Smooth muscle cell (in vitro differentiated cells): ENCODE measurements at regions not wholly inside any gene's neighbourhood (a gene's known extent, or its start where the extent isn't known, plus 50 kb on each side); places are given as distances from the start of the nearest gene placed in this dataset.
A peak's percentile ranks its signal among the peaks of the same experiment; 100 is the strongest.

Source experiments
- DNase-seq: peaks from one replicate; lab custom pipeline; 2025; ENCODE audit not compliant: unreplicated experiment; lab: John Stamatoyannopoulos, UW
- H2AFZ ChIP-seq: fragments of 200-600 bp; sonication (generic); 2 replicates; pipeline ENCODE4 v1.6.0; 2016; ENCODE audit warnings: antibody characterized with exemption, low read depth, mild to moderate bottlenecking
- H3F3A ChIP-seq: fragments of 200-600 bp; sonication (generic); 2 replicates; pipeline ENCODE4 v1.6.0; 2017; ENCODE audit warnings: antibody characterized with exemption, low read depth
- H3K27ac ChIP-seq: fragments of 200-600 bp; sonication (generic); 2 replicates; pipeline ENCODE4 v1.5.1; 2016; ENCODE audit warnings: low read depth, mild to moderate bottlenecking
- H3K27me3 ChIP-seq: fragments of 200-600 bp; sonication (generic); 2 replicates; pipeline ENCODE4 v1.6.1; 2016; ENCODE audit warnings: low read depth, mild to moderate bottlenecking
- H3K36me3 ChIP-seq: fragments of 200-600 bp; sonication (generic); 2 replicates; pipeline ENCODE4 v1.5.1; 2016; ENCODE audit warnings: low read depth
- H3K4me1 ChIP-seq: fragments of 200-600 bp; sonication (generic); 2 replicates; pipeline ENCODE4 v1.5.1; 2016; ENCODE audit warnings: low read depth
- H3K4me2 ChIP-seq: fragments of 200-600 bp; sonication (generic); 2 replicates; pipeline ENCODE4 v1.6.0; 2016; ENCODE audit warnings: mild to moderate bottlenecking
- H3K4me3 ChIP-seq: fragments of 200-600 bp; sonication (generic); 2 replicates; pipeline ENCODE4 v1.5.1; 2016; ENCODE audit warnings: mild to moderate bottlenecking
- H3K79me2 ChIP-seq: fragments of 200-600 bp; sonication (generic); 2 replicates; pipeline ENCODE4 v1.6.0; 2016; ENCODE audit warnings: low read depth, mild to moderate bottlenecking
- H3K9ac ChIP-seq: fragments of 200-600 bp; sonication (generic); 2 replicates; pipeline ENCODE4 v1.6.0; 2016; ENCODE audit warnings: low read depth
- H3K9me3 ChIP-seq: fragments of 200-600 bp; sonication (generic); replicated peaks from 2 replicates; pipeline ENCODE4 v1.5.1; 2016; ENCODE audit warnings: low read depth
- H4K20me1 ChIP-seq: fragments of 200-600 bp; sonication (generic); 2 replicates; pipeline ENCODE4 v1.6.0; 2016; ENCODE audit warnings: low read depth
- WGBS: methylation state at CpG from one replicate; pipeline ENCODE4 v1.1.7; 2016; ENCODE audit warnings: low lambda C conversion rate; 5-methylcytosine and 5-hydroxymethylcytosine counted together
- TF ChIP-seq, protein P1 (sequence below): fragments of 200-600 bp; sonication (generic); IDR thresholded peaks from 2 replicates; pipeline ENCODE4 v1.5.1; 2017; ENCODE audit warnings: borderline replicate concordance, mild to moderate bottlenecking, antibody characterized with exemption; ENCODE audit not compliant: insufficient read depth, poor library complexity, severe bottlenecking

DNA sequence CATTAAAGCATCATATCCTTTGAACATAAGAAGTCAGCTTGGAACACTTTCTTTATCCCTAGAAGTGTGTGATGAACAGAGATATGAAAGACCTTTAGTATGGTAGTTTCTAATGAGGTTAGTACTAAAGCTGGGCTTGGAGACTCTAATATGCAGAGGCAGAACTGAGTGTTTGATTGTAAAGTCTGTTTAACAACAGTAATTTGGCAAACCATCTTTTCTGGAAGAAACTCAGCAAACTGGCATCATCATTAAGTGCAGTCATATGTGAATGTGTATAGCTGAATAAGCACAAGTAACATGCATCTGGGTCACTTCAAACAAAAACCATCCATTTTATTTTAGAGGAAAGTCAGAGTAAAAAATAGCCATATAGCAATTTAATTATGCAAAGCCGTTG lies 385.9 kb upstream of the MAD2L1 start:
- Histone ChIP-seq H3K27ac (no peak overlapping the region), H3K4me2 (no peak overlapping the region), H3K36me3 (no peaks in the 10 kb centered on the region), H3K9ac (no peak overlapping the region), H3K9me3 (no peaks in the 10 kb centered on the region), H3K4me1 (no peaks in the 10 kb centered on the region), H3F3A (no peaks in the 10 kb centered on the region), H3K4me3 (no peak overlapping the region), H4K20me1 (no peaks in the 10 kb centered on the region), H3K79me2 (no peaks in the 10 kb centered on the region), H3K27me3 (no peaks in the 10 kb centered on the region), H2AFZ (no peak overlapping the region)
- no peak for DNase-seq
- TF ChIP-seq, protein P1, sequence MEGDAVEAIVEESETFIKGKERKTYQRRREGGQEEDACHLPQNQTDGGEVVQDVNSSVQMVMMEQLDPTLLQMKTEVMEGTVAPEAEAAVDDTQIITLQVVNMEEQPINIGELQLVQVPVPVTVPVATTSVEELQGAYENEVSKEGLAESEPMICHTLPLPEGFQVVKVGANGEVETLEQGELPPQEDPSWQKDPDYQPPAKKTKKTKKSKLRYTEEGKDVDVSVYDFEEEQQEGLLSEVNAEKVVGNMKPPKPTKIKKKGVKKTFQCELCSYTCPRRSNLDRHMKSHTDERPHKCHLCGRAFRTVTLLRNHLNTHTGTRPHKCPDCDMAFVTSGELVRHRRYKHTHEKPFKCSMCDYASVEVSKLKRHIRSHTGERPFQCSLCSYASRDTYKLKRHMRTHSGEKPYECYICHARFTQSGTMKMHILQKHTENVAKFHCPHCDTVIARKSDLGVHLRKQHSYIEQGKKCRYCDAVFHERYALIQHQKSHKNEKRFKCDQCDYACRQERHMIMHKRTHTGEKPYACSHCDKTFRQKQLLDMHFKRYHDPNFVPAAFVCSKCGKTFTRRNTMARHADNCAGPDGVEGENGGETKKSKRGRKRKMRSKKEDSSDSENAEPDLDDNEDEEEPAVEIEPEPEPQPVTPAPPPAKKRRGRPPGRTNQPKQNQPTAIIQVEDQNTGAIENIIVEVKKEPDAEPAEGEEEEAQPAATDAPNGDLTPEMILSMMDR, result no peak
- 94% methylated on average over 1 of the region's 1 CpG for WGBS

DNA sequence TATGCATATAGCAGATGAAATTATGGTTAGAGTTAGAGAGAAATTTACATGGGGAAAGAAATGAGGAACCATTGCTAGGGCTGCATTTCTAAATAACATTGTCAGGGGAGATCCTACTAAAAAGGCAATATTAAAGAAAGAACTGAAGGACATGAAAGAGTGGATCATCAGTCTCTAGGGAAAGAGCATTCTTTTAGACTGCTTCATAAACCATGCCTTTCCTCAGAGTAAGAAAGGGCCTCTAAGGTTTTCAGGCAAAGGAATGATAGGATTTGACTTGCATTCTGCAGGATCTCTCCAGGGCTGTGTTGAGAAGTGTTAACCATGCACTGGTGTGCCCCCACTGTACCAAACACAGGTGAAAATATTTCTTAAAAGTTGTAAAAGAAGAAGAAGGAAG lies 385.4 kb upstream of the MAD2L1 start:
- H3K4me3 ChIP-seq, result no peak overlapping the region
- no peaks in the 10 kb centered on the region for H3K4me1 ChIP-seq
- no peaks in the 10 kb centered on the region for H3K27me3 ChIP-seq
- no peaks in the 10 kb centered on the region for H3K36me3 ChIP-seq
- no peaks in the 10 kb centered on the region for H3F3A ChIP-seq
- no peak overlapping the region for H3K9ac ChIP-seq
- H4K20me1 ChIP-seq, result no peaks in the 10 kb centered on the region
- H3K4me2 ChIP-seq, result no peak overlapping the region
- no peak overlapping the region for H2AFZ ChIP-seq
- no peak overlapping the region for H3K27ac ChIP-seq
- H3K9me3 ChIP-seq, result no peaks in the 10 kb centered on the region
- H3K79me2 ChIP-seq, result no peaks in the 10 kb centered on the region
- DNase-seq, result no peak
- TF ChIP-seq, protein P1, result no peak

DNA sequence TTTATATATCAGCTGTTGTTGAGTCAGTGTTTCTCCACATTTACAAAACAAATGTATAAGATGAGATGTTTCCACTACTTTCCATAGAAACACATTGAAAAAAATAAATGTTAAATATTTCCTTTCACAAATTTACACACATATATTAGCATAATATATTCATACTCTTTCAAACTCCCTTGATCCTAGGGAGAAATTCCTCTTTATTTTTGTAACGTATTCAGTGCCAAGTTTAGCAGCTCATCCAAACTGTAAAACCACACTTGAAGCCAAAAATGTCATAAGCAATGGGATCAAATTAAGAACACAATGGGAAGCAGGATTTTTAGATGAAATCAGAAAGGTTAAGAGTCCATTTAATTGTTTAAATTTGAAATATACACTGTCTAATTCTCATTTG lies 381.1 kb upstream of the MAD2L1 start:
- H3K27ac ChIP-seq, result no peak overlapping the region
- WGBS, result 50% methylated on average over 1 of the region's 1 CpG
- H3K36me3 ChIP-seq, result no peaks in the 10 kb centered on the region
- TF ChIP-seq, protein P1, result no peak
- H2AFZ ChIP-seq, result peak overlapping the region; percentile 2
- no peak for DNase-seq
- no peaks in the 10 kb centered on the region for H4K20me1 ChIP-seq
- no peaks in the 10 kb centered on the region for H3K4me1 ChIP-seq
- H3K79me2 ChIP-seq, result no peaks in the 10 kb centered on the region
- no peaks in the 10 kb centered on the region for H3F3A ChIP-seq
- H3K27me3 ChIP-seq, result no peaks in the 10 kb centered on the region
- no peaks in the 10 kb centered on the region for H3K9me3 ChIP-seq
- H3K4me3 ChIP-seq, result no peak overlapping the region
- peak overlapping the region; percentile 7 for H3K4me2 ChIP-seq
- no peak overlapping the region for H3K9ac ChIP-seq

DNA sequence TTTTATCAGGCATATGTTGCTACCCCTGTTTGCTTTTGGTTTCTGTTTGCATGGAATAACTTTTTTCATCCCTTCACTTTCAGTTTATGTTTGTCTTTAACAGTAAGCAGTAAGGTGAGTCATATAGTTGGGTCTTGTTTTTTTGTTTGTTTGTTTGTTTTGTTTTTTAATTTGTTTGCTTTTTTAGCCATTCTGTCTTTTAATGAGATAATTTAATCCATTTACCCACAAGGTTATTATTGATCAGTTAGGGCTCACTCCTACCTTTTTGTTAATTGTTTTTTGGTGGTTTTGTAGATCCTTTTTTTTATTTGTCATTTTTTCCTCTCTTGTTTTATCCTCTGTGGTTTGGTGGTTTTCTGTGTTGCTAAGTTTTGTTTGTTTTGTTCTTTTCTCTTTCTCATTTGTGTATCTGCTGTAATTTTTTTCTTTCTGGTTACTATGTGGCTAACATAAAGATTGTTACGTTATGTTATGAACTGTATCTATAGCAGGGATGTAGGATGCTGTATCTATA lies 379.5 kb upstream of the MAD2L1 start:
- H3K4me2 ChIP-seq, result no peak overlapping the region
- H4K20me1 ChIP-seq, result no peaks in the 10 kb centered on the region
- no peaks in the 10 kb centered on the region for H3K4me1 ChIP-seq
- H3K79me2 ChIP-seq, result no peaks in the 10 kb centered on the region
- WGBS, result 77% methylated on average over 1 of the region's 1 CpG
- no peaks in the 10 kb centered on the region for H3K36me3 ChIP-seq
- TF ChIP-seq, protein P1, result no peak
- H3K9me3 ChIP-seq, result no peaks in the 10 kb centered on the region
- H3K27me3 ChIP-seq, result no peaks in the 10 kb centered on the region
- H3K9ac ChIP-seq, result no peak overlapping the region
- DNase-seq, result no peak
- no peak overlapping the region for H2AFZ ChIP-seq
- no peak overlapping the region for H3K27ac ChIP-seq
- H3F3A ChIP-seq, result no peaks in the 10 kb centered on the region
- H3K4me3 ChIP-seq, result no peak overlapping the region
